Tibial nerve (tissue), 4 donors: ENCODE measurements at regions not wholly inside any gene's neighbourhood (a gene's known extent, or its start where the extent isn't known, plus 50 kb on each side); places are given as distances from the start of the nearest gene placed in this dataset.

Experiments
- DNase-seq, 2 donors: peaks; one replicate each; pipeline ENCODE4 v3.0.0-alpha.2; 2019; ENCODE audit warnings: low spot score in 2 of 2
- H3K27ac ChIP-seq, 4 donors: fragments of 200-600 bp; sonication (generic) in 3 of 4; one replicate each; pipeline ENCODE4 v1.5.1; 2017 to 2019; ENCODE audit warnings: mild to moderate bottlenecking in 1 of 4
- H3K27me3 ChIP-seq, 2 donors: fragments of 200-600 bp; sonication (generic) in 1 of 2; one replicate each; pipeline versions ENCODE4 v1.5.1 to v1.6.0; 2017 to 2019
- H3K36me3 ChIP-seq, 3 donors: fragments of 200-600 bp; sonication (generic); one replicate each; pipeline ENCODE4 v1.5.1; 2018 to 2019
- H3K4me1 ChIP-seq, 4 donors: fragments of 200-600 bp; sonication (generic) in 3 of 4; one replicate each; pipeline ENCODE4 v1.5.1; 2017 to 2019
- H3K4me3 ChIP-seq, 4 donors: fragments of 200-600 bp; sonication (generic) in 3 of 4; one replicate each; pipeline ENCODE4 v1.5.1; 2017 to 2019; ENCODE audit warnings: mild to moderate bottlenecking in 1 of 4, moderate library complexity in 1 of 4
- H3K9me3 ChIP-seq, 4 donors: fragments of 200-600 bp; sonication (generic) in 3 of 4; one replicate each; pipeline ENCODE4 v1.5.1; 2017 to 2019
- CTCF ChIP-seq, 5 experiments: fragments of 200-600 bp in 3 of 5; fragments of 450-650 bp in 2 of 5; sonication (generic) in 3 of 5; IDR thresholded peaks; one replicate each; pipeline ENCODE4 v1.5.1; 2016 to 2019; ENCODE audit warnings: antibody characterized with exemption in 5 of 5, mild to moderate bottlenecking in 3 of 5, moderate library complexity in 2 of 5
- EP300 ChIP-seq, 2 donors: sonication (generic); formaldehyde crosslinking; IDR thresholded peaks; one replicate each; pipeline ENCODE4 v1.6.1; 2017; ENCODE audit warnings: antibody characterized with exemption in 2 of 2, mild to moderate bottlenecking in 1 of 2
- POLR2A ChIP-seq, 2 donors: fragments of 450-650 bp; IDR thresholded peaks; one replicate each; pipeline ENCODE4 v1.6.1; 2017; ENCODE audit warnings: antibody characterized with exemption in 2 of 2, mild to moderate bottlenecking in 2 of 2, moderate library complexity in 2 of 2
- WGBS, 2 donors: methylation state at CpG; one replicate each; pipeline ENCODE4 v1.1.5; 2018; 5-methylcytosine and 5-hydroxymethylcytosine counted together

- H3K4me1 ChIP-seq, result peaks cover 0 to 13% (median 7%) of the 10 kb centered on the region in 4 donors
- DNase-seq, result no peak
- no peaks in the 10 kb centered on the region for H3K9me3 ChIP-seq
- 46 to 57% methylated on average over 4 of the region's 4 CpGs for WGBS, 2 donors
- no peaks in the 10 kb centered on the region for H3K36me3 ChIP-seq
- no peak overlapping the region for H3K4me3 ChIP-seq
- TF ChIP-seq POLR2A (IDR thresholded peaks at IDR 0.05) (no peak), EP300 (IDR thresholded peaks at IDR 0.05) (no peak), CTCF (IDR thresholded peaks at IDR 0.05) (no peak)
- peak overlapping the region in 1 of 4 donors; percentile 90 for H3K27ac ChIP-seq
- no peaks in the 10 kb centered on the region for H3K27me3 ChIP-seq
These were observed 246.5 kb downstream of the LTN1 start for GRCh38 chr21:28746166-28746565.

- peak; percentile 47 to 74 for DNase-seq
- peak; percentile 83 to 96 (median 96) for TF ChIP-seq CTCF (IDR thresholded peaks at IDR 0.05)
- peak in 1 of 2 donors; percentile 31 for TF ChIP-seq EP300 (IDR thresholded peaks at IDR 0.05)
- TF ChIP-seq POLR2A (IDR thresholded peaks at IDR 0.05), result no peak
- peaks cover 0 to 18% (median 7%) of the 10 kb centered on the region in 4 donors for H3K4me1 ChIP-seq
- H3K27ac ChIP-seq, result peak overlapping the region; percentile 66 to 90 (median 87)
- H3K4me3 ChIP-seq, result peak overlapping the region; percentile 34 to 69 (median 50)
- no peaks in the 10 kb centered on the region for H3K9me3 ChIP-seq
- WGBS, 2 donors, result 0 to 3% methylated on average over 16 of the region's 16 CpGs
- no peaks in the 10 kb centered on the region for H3K27me3 ChIP-seq
- H3K36me3 ChIP-seq, result no peaks in the 10 kb centered on the region
These were observed 247.3 kb downstream of the LTN1 start for GRCh38 chr21:28745131-28746016.

DNA sequence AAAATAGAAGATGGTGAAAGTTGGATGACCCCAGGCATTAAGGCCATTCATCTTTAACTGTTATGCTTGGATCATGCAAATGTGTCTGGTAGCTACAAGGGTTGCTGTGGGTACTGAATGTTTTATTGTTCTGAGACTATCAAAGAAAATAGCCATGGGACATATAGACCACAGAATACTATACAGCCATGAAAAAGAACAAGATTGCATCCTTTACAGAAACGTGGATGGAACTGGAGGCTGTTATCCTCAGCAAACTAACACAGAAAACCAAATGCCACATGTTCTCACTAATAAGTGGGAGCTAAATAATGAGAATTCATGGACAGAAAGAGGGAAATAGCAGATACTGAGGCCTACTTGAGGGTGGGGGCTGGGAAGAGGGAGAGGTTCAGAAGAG, 249.0 kb downstream of the LTN1 start:
- TF ChIP-seq EP300 (IDR thresholded peaks at IDR 0.05), result no peak
- no peaks in the 10 kb centered on the region for H3K9me3 ChIP-seq
- H3K36me3 ChIP-seq, result no peaks in the 10 kb centered on the region
- peaks cover 0 to 31% (median 9%) of the 10 kb centered on the region in 4 donors for H3K4me1 ChIP-seq
- H3K27ac ChIP-seq, result no peak overlapping the region
- no peak overlapping the region for H3K4me3 ChIP-seq
- no peaks in the 10 kb centered on the region for H3K27me3 ChIP-seq
- 39 to 48% methylated on average over 1 of the region's 1 CpG for WGBS, 2 donors
- no peak for DNase-seq

DNA sequence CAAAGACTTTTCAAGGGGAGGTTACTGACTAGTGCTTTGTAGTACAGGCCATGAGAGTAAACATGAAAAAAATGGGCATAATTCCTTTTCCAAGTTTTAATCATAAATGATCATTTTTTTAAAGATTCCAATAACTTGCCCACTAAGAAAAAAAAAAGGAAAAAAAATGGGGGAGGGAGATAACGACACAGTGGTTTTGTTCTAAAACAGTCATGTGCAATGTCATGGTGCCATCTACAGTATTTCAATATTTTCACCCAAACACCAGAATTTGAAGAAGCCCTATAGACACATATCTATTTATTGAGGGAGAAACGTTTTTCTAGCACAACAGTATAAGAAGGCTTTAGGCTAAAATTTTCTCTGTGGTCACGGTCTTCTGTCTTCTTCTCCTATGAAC, 250.2 kb downstream of the LTN1 start:
- H3K27ac ChIP-seq, result no peak overlapping the region
- H3K4me1 ChIP-seq, result peaks cover 0 to 43% (median 12%) of the 10 kb centered on the region in 4 donors
- no peak overlapping the region for H3K4me3 ChIP-seq
- TF ChIP-seq POLR2A (IDR thresholded peaks at IDR 0.05) (no peak), CTCF (IDR thresholded peaks at IDR 0.05) (no peak), EP300 (IDR thresholded peaks at IDR 0.05) (no peak)
- DNase-seq, result no peak
- H3K9me3 ChIP-seq, result no peaks in the 10 kb centered on the region
- no peaks in the 10 kb centered on the region for H3K36me3 ChIP-seq
- no peaks in the 10 kb centered on the region for H3K27me3 ChIP-seq
- 46 to 47% methylated on average over 3 of the region's 3 CpGs for WGBS, 2 donors

DNA sequence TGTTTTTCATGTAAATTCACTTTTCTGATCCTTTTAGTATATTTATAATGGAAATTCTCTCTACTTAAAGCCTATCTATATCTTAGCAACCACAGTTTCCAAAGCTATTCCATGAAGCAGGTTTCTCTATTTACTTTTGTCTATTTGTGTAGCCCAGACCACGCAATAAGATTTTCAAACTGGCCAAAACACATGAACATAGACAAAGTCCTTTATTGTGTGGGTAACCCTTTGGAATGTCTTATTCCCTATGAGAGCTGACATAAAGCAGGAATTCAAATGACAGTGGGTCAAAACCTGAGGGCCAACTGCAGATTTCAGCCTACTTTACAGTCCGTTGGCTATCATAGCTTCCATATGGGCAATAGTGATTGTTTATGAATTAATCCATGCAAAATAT, 252.6 kb downstream of the LTN1 start:
- Histone ChIP-seq H3K27ac (peak overlapping the region in 1 of 4 donors; percentile 13), H3K36me3 (no peaks in the 10 kb centered on the region), H3K4me3 (no peak overlapping the region), H3K4me1 (peaks cover 0 to 39% (median 8%) of the 10 kb centered on the region in 4 donors), H3K27me3 (no peaks in the 10 kb centered on the region), H3K9me3 (peaks cover 0 to 4% (median 0%) of the 10 kb centered on the region in 4 donors)
- DNase-seq, result no peak
- no peak for TF ChIP-seq CTCF (IDR thresholded peaks at IDR 0.05)
- TF ChIP-seq POLR2A (IDR thresholded peaks at IDR 0.05), result no peak
- no peak for TF ChIP-seq EP300 (IDR thresholded peaks at IDR 0.05)
- WGBS, 2 donors, result 43 to 53% methylated on average over 2 of the region's 2 CpGs
